ENCODE measurements at regions not wholly inside any gene's neighbourhood (a gene's known extent, or its start where the extent isn't known, plus 50 kb on each side); places are given as distances from the start of the nearest gene placed in this dataset.
"Not testable (repeated sequence)": the region's sequence is repeated elsewhere in the genome, so short reads cannot be mapped to it uniquely, and the experiment has no call there.

DNA sequence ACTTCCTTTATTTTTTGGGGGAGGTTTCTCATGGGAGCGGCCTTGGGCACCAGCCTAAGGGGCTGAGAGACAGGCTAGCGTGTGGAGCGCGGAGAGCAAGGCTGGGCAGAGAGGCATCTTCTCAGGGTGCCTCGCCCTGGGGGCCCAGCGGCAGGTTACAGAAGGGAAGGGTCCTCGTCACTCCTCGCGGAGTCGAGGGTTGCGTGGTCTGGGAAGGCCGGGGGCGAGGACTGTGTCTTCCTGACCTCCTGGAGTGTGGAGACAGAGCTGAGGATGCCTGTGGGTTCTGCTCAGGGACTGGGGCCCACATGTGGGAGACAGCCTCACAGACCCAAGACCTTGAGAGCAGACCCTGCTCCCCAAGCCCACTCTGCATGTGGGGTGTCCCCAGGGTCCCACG lies 79.6 kb upstream of the LRPAP1 start:
- H3K36me3 ChIP-seq = no peaks in the 10 kb centered on the region
- TF ChIP-seq, protein P1, sequence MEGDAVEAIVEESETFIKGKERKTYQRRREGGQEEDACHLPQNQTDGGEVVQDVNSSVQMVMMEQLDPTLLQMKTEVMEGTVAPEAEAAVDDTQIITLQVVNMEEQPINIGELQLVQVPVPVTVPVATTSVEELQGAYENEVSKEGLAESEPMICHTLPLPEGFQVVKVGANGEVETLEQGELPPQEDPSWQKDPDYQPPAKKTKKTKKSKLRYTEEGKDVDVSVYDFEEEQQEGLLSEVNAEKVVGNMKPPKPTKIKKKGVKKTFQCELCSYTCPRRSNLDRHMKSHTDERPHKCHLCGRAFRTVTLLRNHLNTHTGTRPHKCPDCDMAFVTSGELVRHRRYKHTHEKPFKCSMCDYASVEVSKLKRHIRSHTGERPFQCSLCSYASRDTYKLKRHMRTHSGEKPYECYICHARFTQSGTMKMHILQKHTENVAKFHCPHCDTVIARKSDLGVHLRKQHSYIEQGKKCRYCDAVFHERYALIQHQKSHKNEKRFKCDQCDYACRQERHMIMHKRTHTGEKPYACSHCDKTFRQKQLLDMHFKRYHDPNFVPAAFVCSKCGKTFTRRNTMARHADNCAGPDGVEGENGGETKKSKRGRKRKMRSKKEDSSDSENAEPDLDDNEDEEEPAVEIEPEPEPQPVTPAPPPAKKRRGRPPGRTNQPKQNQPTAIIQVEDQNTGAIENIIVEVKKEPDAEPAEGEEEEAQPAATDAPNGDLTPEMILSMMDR (IDR thresholded peaks at IDR 0.05 in 4 of 5, conservative IDR thresholded peaks at IDR 0.05 in 1 of 5) = no peak
- TF ChIP-seq POLR2A (IDR thresholded peaks at IDR 0.05) = no peak
- intact Hi-C loops (cut with DNase I; ENCODE audit: low total_unique reads) = no loop called here
- no peak overlapping the region for H3K27ac ChIP-seq
- in situ Hi-C loops (cut with MboI; ENCODE audit: low sequenced_read_pairs in 4 of 4) = no loop called here
- no peaks in the 10 kb centered on the region for H3K4me1 ChIP-seq
- no peaks in the 10 kb centered on the region for H3K9me3 ChIP-seq
- peaks cover 0 to 6% (median 0%) of the 10 kb centered on the region in 3 donors for H3K27me3 ChIP-seq
- ATAC-seq (no peak), DNase-seq (no peak)
- no peak overlapping the region for H3K4me3 ChIP-seq

DNA sequence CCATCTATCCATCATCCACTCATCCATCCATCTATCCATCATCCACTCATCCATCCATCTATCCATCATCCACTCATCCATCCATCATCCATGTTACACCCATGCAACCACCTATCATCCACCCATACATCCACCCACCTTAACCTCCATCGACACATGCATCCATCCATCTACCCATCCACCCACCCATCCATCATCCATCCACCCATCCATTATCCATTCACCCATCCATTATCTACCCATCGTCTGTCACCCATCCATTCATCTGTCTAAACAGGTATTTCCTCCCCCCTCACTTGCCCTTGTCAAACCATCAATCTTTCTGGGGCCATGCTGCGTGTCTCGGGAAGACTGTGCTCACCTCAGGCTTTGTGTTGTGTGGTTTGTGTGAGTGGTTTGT lies 78.6 kb upstream of the LRPAP1 start:
- DNase-seq; in situ Hi-C loops (cut with MboI; ENCODE audit: low sequenced_read_pairs in 4 of 4): not testable (repeated sequence)

DNA sequence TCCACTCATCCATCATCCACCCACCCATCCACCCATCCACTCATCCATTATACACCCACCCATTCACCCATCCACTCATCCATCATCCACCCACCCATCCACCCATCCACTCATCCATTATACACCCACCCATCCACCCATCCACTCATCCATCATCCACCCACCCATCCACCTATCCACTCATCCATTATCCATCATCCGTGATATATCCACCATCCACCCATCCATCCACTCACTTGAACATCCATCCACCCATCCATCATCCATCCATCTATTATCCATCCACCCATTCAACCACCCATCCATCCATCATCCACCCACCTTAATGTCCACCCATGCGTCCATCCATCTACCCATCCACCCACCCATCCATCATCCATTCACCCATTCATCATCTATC lies 77.7 kb upstream of the LRPAP1 start:
- in situ Hi-C loops (cut with MboI; ENCODE audit: low sequenced_read_pairs in 4 of 4); ATAC-seq; H3K4me3 ChIP-seq; H3K27me3 ChIP-seq; DNase-seq; H3K27ac ChIP-seq; intact Hi-C loops (cut with DNase I; ENCODE audit: low total_unique reads); H3K36me3 ChIP-seq; H3K4me1 ChIP-seq; H3K9me3 ChIP-seq: not testable (repeated sequence)

More for the DNA sequence above, 78.6 kb upstream of the LRPAP1 start:
- H3K9me3 ChIP-seq; intact Hi-C loops (cut with DNase I; ENCODE audit: low total_unique reads); H3K36me3 ChIP-seq; H3K27ac ChIP-seq; H3K4me1 ChIP-seq; H3K4me3 ChIP-seq; ATAC-seq; H3K27me3 ChIP-seq: not testable (repeated sequence)

DNA sequence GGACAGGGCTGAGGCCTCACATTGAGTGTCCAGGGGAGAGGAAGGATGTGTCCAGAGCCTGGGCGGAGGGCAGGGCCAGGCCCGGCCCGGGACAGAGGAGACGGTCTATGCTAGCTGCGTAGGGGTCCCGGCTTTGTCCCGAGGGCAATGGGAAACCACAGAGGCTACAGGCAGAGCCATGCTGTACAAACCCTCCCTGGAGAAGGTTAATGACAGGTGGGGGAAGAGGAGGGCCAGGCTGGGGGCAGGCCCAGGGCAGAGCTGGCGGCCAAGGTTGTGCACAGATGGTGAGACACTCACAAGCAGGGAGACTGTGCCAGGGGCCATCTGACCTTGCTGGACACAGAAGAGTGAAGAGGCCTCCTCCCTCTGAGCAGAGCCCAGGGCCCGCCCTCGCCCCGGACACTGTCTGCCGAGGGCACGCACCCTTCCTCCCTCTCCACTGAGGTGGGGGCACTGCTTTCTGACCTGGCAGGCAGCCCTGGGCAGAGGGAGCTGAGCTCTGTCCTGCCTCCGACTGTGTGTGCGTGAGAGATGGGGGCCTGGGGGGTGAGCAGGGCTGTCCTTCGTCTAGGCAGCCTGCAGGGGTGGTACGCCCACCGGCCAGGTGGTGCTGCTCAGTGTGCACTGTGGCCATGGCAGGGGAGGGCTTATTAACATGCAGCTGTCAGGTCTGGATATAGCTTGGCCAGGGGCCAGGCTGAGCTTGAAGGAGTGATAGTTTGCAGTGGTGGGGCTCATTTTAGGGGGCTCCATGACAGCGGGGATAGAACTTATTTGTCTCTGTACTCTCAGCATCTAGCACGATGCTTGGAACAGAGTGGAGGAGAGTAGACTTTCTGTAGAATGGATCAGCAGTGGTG lies 75.7 kb upstream of the LRPAP1 start:
- Histone ChIP-seq H3K4me3 (no peak overlapping the region), H3K27ac (no peak overlapping the region), H3K36me3 (no peaks in the 10 kb centered on the region), H3K9me3 (no peaks in the 10 kb centered on the region), H3K4me1 (no peaks in the 10 kb centered on the region), H3K27me3 (peaks cover 0 to 6% (median 4%) of the 10 kb centered on the region in 3 donors)
- intact Hi-C loops (cut with DNase I; ENCODE audit: low total_unique reads) (no loop called here), in situ Hi-C loops (cut with MboI; ENCODE audit: low sequenced_read_pairs in 4 of 4) (no loop called here)
- ATAC-seq (no peak), DNase-seq (no peak)
- TF ChIP-seq, protein P1 (IDR thresholded peaks at IDR 0.05 in 4 of 5, conservative IDR thresholded peaks at IDR 0.05 in 1 of 5) = no peak
- TF ChIP-seq POLR2A (IDR thresholded peaks at IDR 0.05) = no peak

DNA sequence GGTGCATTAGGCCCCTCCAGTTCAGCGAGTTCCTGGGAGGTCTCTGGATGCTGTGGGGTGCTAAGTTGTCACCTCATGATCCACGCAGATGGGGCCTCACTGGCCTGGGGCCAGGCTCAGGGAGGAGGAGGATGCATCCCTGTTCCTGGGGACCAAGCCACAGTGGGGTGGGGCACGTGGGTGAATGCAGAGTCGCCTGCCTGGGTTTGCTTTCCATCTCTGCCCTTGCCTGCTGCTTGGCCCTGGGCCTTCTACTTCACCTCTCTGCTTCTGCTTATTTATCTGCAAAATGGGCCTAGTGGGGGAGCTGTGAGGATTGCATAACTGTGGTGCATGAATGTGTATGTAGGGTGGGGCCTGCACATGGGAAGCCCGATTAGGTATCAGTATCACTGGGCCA lies 74.6 kb upstream of the LRPAP1 start:
- in situ Hi-C loops (cut with MboI; ENCODE audit: low sequenced_read_pairs in 4 of 4); intact Hi-C loops (cut with DNase I; ENCODE audit: low total_unique reads); H3K36me3 ChIP-seq; H3K4me3 ChIP-seq; H3K27me3 ChIP-seq; H3K4me1 ChIP-seq; ATAC-seq; H3K9me3 ChIP-seq; H3K27ac ChIP-seq; DNase-seq: not testable (repeated sequence)

DNA sequence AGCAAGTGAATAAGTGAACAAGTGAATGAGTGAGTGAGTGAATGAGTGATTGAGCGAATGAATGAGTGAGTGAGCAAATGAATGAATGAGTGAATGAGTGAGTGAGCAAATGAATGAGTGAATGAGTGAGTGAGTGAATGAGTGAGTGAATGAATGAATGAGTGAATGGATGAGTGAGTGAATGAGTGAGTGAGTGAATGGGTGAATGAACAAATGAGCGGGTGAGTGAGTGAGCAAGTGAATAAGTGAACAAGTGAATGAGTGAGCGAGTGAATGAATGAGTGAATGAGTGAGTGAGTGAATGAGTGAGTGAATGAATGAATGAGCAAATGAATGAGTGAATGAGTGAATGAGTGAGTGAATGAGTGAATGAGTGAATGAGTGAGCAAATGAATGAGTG lies 74.0 kb upstream of the LRPAP1 start:
- H3K27me3 ChIP-seq; H3K4me1 ChIP-seq; H3K9me3 ChIP-seq; H3K4me3 ChIP-seq; ATAC-seq; DNase-seq; intact Hi-C loops (cut with DNase I; ENCODE audit: low total_unique reads); in situ Hi-C loops (cut with MboI; ENCODE audit: low sequenced_read_pairs in 4 of 4); H3K27ac ChIP-seq; H3K36me3 ChIP-seq: not testable (repeated sequence)

DNA sequence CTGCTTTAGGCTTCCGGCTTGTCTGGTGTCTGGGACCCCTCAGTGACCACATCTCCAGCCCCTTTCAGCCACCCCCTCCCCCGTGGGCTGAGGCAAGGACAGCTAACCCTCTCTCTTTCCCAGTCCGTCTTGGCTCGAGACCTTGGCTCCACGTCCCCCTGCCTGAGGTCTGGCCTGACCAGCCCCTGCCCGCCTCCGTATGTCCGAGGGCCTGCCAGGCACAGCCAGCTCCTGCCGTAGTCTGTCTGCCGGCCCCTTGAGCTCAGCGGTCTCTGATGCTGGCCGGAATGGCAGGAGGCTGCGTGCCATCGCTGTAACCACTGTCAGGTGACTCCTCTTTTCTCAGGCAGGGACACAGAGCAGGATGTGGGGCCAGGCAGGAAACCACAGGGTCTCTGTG lies 73.3 kb upstream of the LRPAP1 start:
- no peaks in the 10 kb centered on the region for H3K4me1 ChIP-seq
- no peak overlapping the region for H3K27ac ChIP-seq
- no peak overlapping the region for H3K4me3 ChIP-seq
- TF ChIP-seq POLR2A (IDR thresholded peaks at IDR 0.05) = no peak
- TF ChIP-seq, protein P1 (IDR thresholded peaks at IDR 0.05 in 4 of 5, conservative IDR thresholded peaks at IDR 0.05 in 1 of 5) = no peak
- H3K9me3 ChIP-seq = no peaks in the 10 kb centered on the region
- intact Hi-C loops (cut with DNase I; ENCODE audit: low total_unique reads) = no loop called here
- DNase-seq = no peak
- H3K27me3 ChIP-seq = peaks cover 0 to 4% (median 0%) of the 10 kb centered on the region in 3 donors
- no peak for ATAC-seq
- no peaks in the 10 kb centered on the region for H3K36me3 ChIP-seq
- in situ Hi-C loops (cut with MboI; ENCODE audit: low sequenced_read_pairs in 4 of 4) = no loop called here

DNA sequence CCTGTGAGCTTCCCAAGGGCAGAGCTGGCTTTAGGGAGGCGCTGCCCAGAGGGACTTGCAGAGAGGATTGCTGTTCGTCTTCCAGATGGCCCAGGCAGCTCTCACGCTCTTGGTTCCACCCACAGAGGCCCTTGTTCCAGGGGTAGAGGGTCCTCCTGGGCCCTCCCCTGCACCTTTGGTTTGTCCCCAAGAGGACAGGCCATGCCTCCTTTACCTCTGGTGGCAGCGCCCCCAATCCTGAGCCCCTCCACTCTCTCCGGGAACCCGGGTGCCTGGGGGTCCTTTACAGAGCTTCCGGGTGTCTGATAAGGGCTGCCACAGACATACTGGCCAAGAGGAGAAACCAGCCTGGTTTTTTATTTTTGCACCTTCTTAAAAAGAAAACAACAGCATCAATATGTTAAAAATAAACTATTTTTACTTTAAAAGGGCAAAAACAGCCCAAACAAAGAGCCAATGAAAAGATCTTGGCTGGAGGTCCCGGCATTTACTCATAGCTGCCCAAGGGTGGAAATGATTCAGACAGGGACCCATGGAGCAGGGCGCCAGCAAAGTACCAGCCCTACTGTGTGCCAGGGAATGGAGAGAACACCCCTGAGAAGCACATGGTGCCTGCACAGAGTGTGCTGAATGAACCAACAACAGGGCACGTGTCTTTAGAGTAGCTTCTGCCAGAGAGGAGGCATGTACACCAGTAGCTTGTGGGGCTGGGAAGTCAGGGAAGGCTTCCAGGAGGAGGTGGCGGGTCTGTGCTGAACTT lies 70.8 kb upstream of the LRPAP1 start:
- in situ Hi-C loops (cut with MboI; ENCODE audit: low sequenced_read_pairs in 4 of 4); H3K4me3 ChIP-seq; ATAC-seq; H3K9me3 ChIP-seq; H3K4me1 ChIP-seq; H3K27ac ChIP-seq; H3K36me3 ChIP-seq; H3K27me3 ChIP-seq; DNase-seq; intact Hi-C loops (cut with DNase I; ENCODE audit: low total_unique reads): not testable (repeated sequence)

All from gastrocnemius medialis (tissue), 4 donors.